ENCODE measurements at regions not wholly inside any gene's neighbourhood (a gene's known extent, or its start where the extent isn't known, plus 50 kb on each side); places are given as distances from the start of the nearest gene placed in this dataset.

DNA sequence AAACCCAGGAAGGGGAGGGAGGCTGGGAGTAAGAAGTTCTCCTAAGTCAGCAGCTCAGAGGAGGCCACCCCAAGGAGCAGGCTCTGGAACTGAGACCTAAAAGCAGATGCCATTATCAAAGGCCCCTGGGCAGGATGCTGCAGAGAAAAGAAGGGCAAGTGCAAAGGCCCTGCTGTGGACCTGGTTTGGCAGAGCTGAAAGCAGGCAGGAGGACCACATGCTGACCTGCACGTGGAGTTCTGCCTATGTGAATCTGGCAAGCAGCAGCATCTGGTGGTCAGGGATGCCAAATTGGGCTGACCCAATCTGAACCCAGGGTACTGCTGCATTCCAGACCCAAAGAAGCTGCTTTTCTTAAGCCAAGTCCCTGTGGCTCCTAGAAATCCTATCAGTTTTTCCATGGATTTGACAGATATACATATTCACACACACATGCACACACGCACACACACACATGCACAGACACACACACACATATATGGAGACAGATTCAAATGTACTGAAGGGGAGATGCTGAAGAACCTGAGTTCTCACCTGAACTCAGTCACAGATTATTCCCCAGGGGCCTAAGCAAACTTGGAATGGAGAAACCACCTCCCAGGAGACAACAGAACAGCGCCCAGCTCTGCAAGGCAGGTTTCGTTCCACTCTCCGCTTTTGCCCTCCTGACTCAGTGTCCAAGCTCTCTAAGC is 119.9 kb downstream of the FOXA2 start:
- no peaks in the 10 kb centered on the region for H3K9me1 ChIP-seq (ENCODE audit: control insufficient read depth, extremely low read depth, insufficient read depth, low read length)
- no peaks in the 10 kb centered on the region for H3K79me2 ChIP-seq (ENCODE audit: control insufficient read depth, insufficient read depth, low read length)
- H4K20me1 ChIP-seq (ENCODE audit: control insufficient read depth, extremely low read depth, insufficient read depth, low read length) = no peaks in the 10 kb centered on the region
- FAIRE-seq = no peak
- H3K4me2 ChIP-seq (ENCODE audit: control insufficient read depth, extremely low read depth, insufficient read depth, low read depth, low read length) = no peak overlapping the region
- TF ChIP-seq, protein P1, sequence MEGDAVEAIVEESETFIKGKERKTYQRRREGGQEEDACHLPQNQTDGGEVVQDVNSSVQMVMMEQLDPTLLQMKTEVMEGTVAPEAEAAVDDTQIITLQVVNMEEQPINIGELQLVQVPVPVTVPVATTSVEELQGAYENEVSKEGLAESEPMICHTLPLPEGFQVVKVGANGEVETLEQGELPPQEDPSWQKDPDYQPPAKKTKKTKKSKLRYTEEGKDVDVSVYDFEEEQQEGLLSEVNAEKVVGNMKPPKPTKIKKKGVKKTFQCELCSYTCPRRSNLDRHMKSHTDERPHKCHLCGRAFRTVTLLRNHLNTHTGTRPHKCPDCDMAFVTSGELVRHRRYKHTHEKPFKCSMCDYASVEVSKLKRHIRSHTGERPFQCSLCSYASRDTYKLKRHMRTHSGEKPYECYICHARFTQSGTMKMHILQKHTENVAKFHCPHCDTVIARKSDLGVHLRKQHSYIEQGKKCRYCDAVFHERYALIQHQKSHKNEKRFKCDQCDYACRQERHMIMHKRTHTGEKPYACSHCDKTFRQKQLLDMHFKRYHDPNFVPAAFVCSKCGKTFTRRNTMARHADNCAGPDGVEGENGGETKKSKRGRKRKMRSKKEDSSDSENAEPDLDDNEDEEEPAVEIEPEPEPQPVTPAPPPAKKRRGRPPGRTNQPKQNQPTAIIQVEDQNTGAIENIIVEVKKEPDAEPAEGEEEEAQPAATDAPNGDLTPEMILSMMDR (optimal IDR thresholded peaks at IDR 0.05 in 1 of 3, IDR thresholded peaks at IDR 0.05 in 1 of 3, conservative IDR thresholded peaks at IDR 0.05 in 1 of 3; ENCODE audit: extremely low read depth in 1 of 3, insufficient read depth in 2 of 3, low read length in 3 of 3) = no peak
- no peak for TF ChIP-seq EZH2 (IDR thresholded peaks at IDR 0.05; ENCODE audit: low read length)
- no peak overlapping the region for H3K9ac ChIP-seq (ENCODE audit: control insufficient read depth, extremely low read depth, insufficient read depth, low read length)
- no peak overlapping the region for H2AFZ ChIP-seq (ENCODE audit: control insufficient read depth, low read length)
- H3K4me3 ChIP-seq (ENCODE audit: control insufficient read depth in 2 of 3, extremely low read depth in 1 of 3, insufficient read depth in 2 of 3, low read depth in 1 of 3, low read length in 3 of 3) = no peak overlapping the region
- H3K27ac ChIP-seq (ENCODE audit: control insufficient read depth, insufficient read depth, low read length) = no peak overlapping the region
- H3K36me3 ChIP-seq (ENCODE audit: control insufficient read depth in 2 of 2, extremely low read depth in 1 of 2, insufficient read depth in 2 of 2, low read length in 2 of 2) = no peaks in the 10 kb centered on the region
- H3K27me3 ChIP-seq (ENCODE audit: control insufficient read depth, extremely low read depth, insufficient read depth, low read length) = peaks cover 8% of the 10 kb centered on the region
- no peaks in the 10 kb centered on the region for H3K9me3 ChIP-seq (ENCODE audit: control insufficient read depth, low read depth, low read length)
- dilution Hi-C loops (cut with MboI; ENCODE audit: extremely low pct_ligation_motif_present, low sequenced_read_pairs) = no loop called here
- H3K4me1 ChIP-seq (ENCODE audit: control insufficient read depth, extremely low read depth, insufficient read depth, low read length) = no peaks in the 10 kb centered on the region
- DNase-seq (ENCODE audit: low read depth, low spot score) = no peak

DNA sequence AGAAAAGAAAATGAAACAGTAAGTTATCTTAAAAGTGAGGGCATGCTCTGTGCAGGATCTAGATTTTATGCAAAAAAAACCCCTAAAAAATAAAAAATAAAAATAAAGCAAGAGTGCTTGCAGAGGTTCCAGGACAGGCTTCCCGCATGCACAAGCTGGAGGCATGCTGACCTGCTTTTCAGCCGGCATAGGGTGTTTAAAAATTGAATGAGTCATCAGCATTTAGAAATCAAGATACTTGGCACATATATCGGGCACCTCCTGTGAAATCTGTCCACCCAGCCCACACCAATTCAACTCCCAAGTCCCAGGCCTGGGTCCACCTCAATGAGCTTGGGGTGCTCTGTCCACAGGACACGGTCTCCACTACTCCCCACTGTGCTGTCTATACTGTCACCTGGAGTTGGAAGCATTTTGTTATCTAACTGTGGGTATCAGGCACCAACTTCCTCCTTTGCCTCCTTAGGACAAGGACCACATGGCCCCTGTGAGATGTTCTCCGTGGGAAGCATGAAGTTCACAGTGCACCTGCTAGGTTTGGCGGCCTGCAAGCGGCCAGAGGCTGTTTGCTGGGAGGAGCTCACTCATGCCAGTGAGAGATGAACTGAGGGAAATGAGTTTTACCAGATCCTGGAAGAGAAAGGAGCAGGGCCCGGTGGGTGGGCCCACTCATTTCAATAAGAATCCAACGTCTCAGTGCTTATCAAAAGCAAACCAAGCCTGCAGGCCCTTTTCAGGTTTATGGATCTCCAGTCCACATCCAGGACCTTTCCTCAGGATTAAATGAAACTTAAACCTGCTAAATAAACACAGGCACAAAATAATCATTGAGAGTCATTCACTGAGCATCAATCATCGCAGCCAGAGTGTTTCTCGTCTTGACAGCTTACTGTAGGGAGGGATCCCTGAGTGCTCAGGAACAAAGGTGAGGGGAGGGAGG is 121.1 kb downstream of the FOXA2 start:
- H3K9ac ChIP-seq (ENCODE audit: control insufficient read depth, extremely low read depth, insufficient read depth, low read length) = no peak overlapping the region
- H4K20me1 ChIP-seq (ENCODE audit: control insufficient read depth, extremely low read depth, insufficient read depth, low read length) = no peaks in the 10 kb centered on the region
- dilution Hi-C loops (cut with MboI; ENCODE audit: extremely low pct_ligation_motif_present, low sequenced_read_pairs) = no loop called here
- H3K4me1 ChIP-seq (ENCODE audit: control insufficient read depth, extremely low read depth, insufficient read depth, low read length) = no peaks in the 10 kb centered on the region
- FAIRE-seq (peak; percentile 69), DNase-seq (ENCODE audit: low read depth, low spot score) (no peak)
- H3K9me3 ChIP-seq (ENCODE audit: control insufficient read depth, low read depth, low read length) = no peaks in the 10 kb centered on the region
- H2AFZ ChIP-seq (ENCODE audit: control insufficient read depth, low read length) = no peak overlapping the region
- H3K36me3 ChIP-seq (ENCODE audit: control insufficient read depth in 2 of 2, extremely low read depth in 1 of 2, insufficient read depth in 2 of 2, low read length in 2 of 2) = no peaks in the 10 kb centered on the region
- H3K27me3 ChIP-seq (ENCODE audit: control insufficient read depth, extremely low read depth, insufficient read depth, low read length) = peaks cover 16% of the 10 kb centered on the region
- H3K27ac ChIP-seq (ENCODE audit: control insufficient read depth, insufficient read depth, low read length) = no peak overlapping the region
- H3K4me2 ChIP-seq (ENCODE audit: control insufficient read depth, extremely low read depth, insufficient read depth, low read depth, low read length) = no peak overlapping the region
- H3K4me3 ChIP-seq (ENCODE audit: control insufficient read depth in 2 of 3, extremely low read depth in 1 of 3, insufficient read depth in 2 of 3, low read depth in 1 of 3, low read length in 3 of 3) = no peak overlapping the region
- H3K9me1 ChIP-seq (ENCODE audit: control insufficient read depth, extremely low read depth, insufficient read depth, low read length) = no peaks in the 10 kb centered on the region
- TF ChIP-seq, protein P1 (optimal IDR thresholded peaks at IDR 0.05 in 1 of 3, IDR thresholded peaks at IDR 0.05 in 1 of 3, conservative IDR thresholded peaks at IDR 0.05 in 1 of 3; ENCODE audit: extremely low read depth in 1 of 3, insufficient read depth in 2 of 3, low read length in 3 of 3) = no peak
- no peak for TF ChIP-seq EZH2 (IDR thresholded peaks at IDR 0.05; ENCODE audit: low read length)
- no peaks in the 10 kb centered on the region for H3K79me2 ChIP-seq (ENCODE audit: control insufficient read depth, insufficient read depth, low read length)
